Stomach smooth muscle (tissue), 2 donors: ENCODE measurements at regions not wholly inside any gene's neighbourhood (a gene's known extent, or its start where the extent isn't known, plus 50 kb on each side); places are given as distances from the start of the nearest gene placed in this dataset.
"Not testable (repeated sequence)": the region's sequence is repeated elsewhere in the genome, so short reads cannot be mapped to it uniquely, and the experiment has no call there.

Experiments used
- H3K27ac ChIP-seq: one replicate; pipeline ENCODE4 v1.7.0; 2013; ENCODE audit warnings: mild to moderate bottlenecking, low read length, inconsistent platforms
- H3K27me3 ChIP-seq, 2 donors: one replicate each; pipeline ENCODE4 v1.7.0; 2013; ENCODE audit warnings: low read length in 2 of 2; ENCODE audit not compliant: insufficient read depth in 2 of 2, control insufficient read depth in 1 of 2
- H3K36me3 ChIP-seq, 2 donors: one replicate each; pipeline ENCODE4 v1.7.0; 2013; ENCODE audit warnings: low read length in 2 of 2; ENCODE audit not compliant: control insufficient read depth in 2 of 2, insufficient read depth in 2 of 2
- H3K4me1 ChIP-seq: one replicate; pipeline ENCODE4 v1.7.0; 2013; ENCODE audit warnings: low read length; ENCODE audit not compliant: control insufficient read depth, insufficient read depth
- H3K4me3 ChIP-seq, 2 donors: one replicate each; pipeline ENCODE4 v1.7.0; 2013; ENCODE audit warnings: low read length in 2 of 2
- H3K9ac ChIP-seq, 2 donors: one replicate each; pipeline ENCODE4 v1.7.0; 2013; ENCODE audit warnings: low read length in 2 of 2, mild to moderate bottlenecking in 1 of 2
- H3K9me3 ChIP-seq, 2 donors: one replicate each; pipeline ENCODE4 v1.7.0; 2013; ENCODE audit warnings: low read length in 2 of 2; ENCODE audit not compliant: control insufficient read depth in 2 of 2
- donor health status: healthy.
- donor health status: Pancreatic carcinoma.

DNA sequence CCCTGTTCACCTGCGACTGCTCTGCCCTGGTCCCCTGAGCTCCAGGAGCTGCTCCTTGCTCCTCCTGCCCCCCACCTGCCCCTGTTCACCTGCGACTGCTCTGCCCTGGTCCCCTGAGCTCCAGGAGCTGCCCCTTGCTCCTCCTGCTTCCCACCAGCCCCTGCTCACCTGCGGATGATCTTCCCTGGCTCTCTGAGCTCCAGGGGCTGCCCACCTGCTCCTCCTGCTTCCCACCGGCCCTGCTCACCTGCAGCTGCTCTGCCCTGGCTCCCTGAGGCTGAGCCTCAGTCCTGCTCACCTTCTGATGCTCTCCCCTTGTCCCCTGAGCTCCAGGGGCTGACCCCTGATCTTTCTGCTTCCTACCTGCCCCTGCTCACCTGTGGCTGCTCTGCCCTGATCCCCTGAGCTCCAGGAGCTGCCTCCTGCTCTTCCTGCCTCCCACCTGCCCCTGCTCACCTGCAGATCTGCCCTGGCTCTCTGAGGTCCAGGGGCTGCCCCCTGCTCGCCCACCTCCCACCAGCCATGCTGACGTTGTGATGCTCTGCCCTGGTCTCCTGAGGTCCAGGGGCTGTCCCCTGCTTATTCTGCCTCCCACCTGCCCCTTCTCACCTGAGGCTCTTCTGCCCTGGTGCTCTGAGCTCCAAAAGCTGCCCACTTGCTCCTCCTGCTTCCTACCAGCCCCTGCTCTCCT lies 219.2 kb downstream of the TMEM121 start:
- no peak overlapping the region for H3K9ac ChIP-seq
- no peaks in the 10 kb centered on the region for H3K27me3 ChIP-seq
- no peak overlapping the region for H3K4me3 ChIP-seq
- H3K4me1 ChIP-seq: no peaks in the 10 kb centered on the region
- H3K36me3 ChIP-seq: no peaks in the 10 kb centered on the region
- no peak overlapping the region for H3K27ac ChIP-seq
- peaks cover 0 to 4% of the 10 kb centered on the region in 2 donors for H3K9me3 ChIP-seq

DNA sequence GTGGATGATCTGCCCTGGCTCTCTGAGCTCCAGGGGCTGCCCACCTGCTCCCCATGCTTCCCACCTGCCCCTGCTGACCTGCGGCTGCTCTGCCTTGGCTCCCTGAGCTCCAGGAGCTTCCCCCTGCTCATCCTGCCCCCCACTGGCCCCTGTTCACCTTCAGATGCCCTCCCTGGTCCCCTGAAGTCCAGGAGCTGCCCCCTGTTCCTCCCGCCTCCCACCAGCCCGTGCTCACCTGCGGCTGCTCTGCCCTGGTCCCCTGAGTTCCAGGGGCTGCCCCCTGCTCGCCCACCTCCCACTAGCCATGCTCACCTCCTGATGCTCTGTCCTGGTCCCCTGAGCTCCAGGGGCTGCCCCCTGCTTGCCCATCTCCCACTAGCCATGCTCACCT lies 219.7 kb downstream of the TMEM121 start:
- Histone ChIP-seq H3K4me1 (no peaks in the 10 kb centered on the region), H3K4me3 (no peak overlapping the region), H3K27me3 (no peaks in the 10 kb centered on the region), H3K9ac (no peak overlapping the region), H3K36me3 (no peaks in the 10 kb centered on the region), H3K27ac (no peak overlapping the region), H3K9me3 (peaks cover 0 to 4% of the 10 kb centered on the region in 2 donors)

- not testable (repeated sequence) for H3K4me1 ChIP-seq, H3K36me3 ChIP-seq, H3K27ac ChIP-seq, H3K27me3 ChIP-seq, H3K9ac ChIP-seq, H3K4me3 ChIP-seq, H3K9me3 ChIP-seq
Observed at GRCh38 chr14:105746800-105747502, 220.6 kb downstream of the TMEM121 start.

DNA sequence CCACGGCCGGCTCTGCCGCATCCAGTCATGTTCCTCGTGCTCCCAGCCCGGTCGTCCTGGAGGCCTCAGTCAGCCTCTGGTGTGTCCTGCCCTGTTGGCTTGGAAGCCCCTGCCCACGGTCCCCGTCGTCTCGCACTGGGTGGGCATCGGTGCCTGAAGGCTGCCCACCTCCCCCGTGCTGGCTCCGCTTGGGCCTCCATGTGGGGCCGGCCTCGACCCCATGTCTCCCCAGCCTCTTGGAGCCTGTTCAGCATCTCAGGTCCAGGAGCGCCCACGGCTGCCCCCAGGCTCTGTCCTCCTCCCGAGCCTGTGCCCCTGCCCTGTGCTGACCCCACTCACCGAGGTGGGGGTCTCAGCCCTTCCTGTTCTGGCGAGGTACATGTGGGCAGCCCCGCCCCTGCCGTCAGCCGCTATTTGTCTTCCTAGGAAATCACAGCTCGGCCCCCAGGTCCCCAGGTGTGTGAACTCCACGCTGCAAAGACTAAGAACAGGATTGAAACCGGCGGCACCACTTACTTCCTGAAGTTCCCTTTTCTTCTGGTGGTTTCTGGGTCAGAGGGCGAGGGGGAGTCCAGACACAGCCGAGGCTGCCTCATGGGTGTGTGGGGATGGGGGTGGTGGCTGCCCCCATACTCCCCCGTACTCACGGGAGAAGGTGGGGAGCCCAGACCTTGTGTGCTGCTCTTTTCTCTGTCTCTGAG lies 221.3 kb downstream of the TMEM121 start:
- not testable (repeated sequence) for H3K27ac ChIP-seq, H3K9ac ChIP-seq, H3K4me1 ChIP-seq, H3K27me3 ChIP-seq, H3K4me3 ChIP-seq, H3K9me3 ChIP-seq, H3K36me3 ChIP-seq

GRCh38 chr14:105748204-105748578 lies 221.8 kb downstream of the TMEM121 start:
- H3K36me3 ChIP-seq: no peaks in the 10 kb centered on the region
- no peak overlapping the region for H3K4me3 ChIP-seq
- no peaks in the 10 kb centered on the region for H3K4me1 ChIP-seq
- peaks cover 0 to 4% of the 10 kb centered on the region in 2 donors for H3K9me3 ChIP-seq
- no peaks in the 10 kb centered on the region for H3K27me3 ChIP-seq
- no peak overlapping the region for H3K27ac ChIP-seq
- no peak overlapping the region for H3K9ac ChIP-seq

- H3K27me3 ChIP-seq, H3K4me3 ChIP-seq, H3K9ac ChIP-seq, H3K27ac ChIP-seq, H3K36me3 ChIP-seq, H3K4me1 ChIP-seq, H3K9me3 ChIP-seq: not testable (repeated sequence)
Observed at GRCh38 chr14:105748710-105749109, 222.3 kb downstream of the TMEM121 start.

GRCh38 chr14:105749870-105750541 lies 223.6 kb downstream of the TMEM121 start:
- H3K27me3 ChIP-seq, H3K4me1 ChIP-seq, H3K36me3 ChIP-seq, H3K9ac ChIP-seq, H3K27ac ChIP-seq, H3K9me3 ChIP-seq, H3K4me3 ChIP-seq: not testable (repeated sequence)

DNA sequence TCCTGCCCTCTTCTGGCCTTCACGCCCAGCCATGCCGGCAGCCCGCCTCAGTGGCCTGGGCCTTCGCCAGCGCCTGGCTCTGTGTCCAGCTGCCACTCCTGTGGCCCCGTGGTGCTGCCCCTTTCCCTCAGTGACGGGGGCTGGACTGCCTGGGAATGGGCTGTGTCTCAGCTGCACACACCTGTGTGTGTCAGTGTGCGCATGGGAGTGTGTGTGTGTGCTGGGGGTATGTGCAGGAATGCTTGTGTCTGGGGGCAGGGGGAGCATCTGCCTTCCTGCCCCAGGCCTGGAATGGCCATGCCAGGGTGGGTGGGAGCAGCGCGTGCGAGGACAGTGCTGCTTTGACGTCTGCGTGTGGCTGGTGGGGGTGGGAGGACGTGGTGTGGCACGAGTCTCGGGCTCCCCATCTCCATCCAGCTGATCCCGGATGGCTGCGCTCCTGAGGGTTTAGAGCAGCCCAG lies 224.9 kb downstream of the TMEM121 start:
- not testable (repeated sequence) for H3K27ac ChIP-seq, H3K4me1 ChIP-seq, H3K36me3 ChIP-seq, H3K9ac ChIP-seq, H3K27me3 ChIP-seq, H3K4me3 ChIP-seq, H3K9me3 ChIP-seq

- H3K4me1 ChIP-seq: not testable (repeated sequence)
Observed at GRCh38 chr14:105752420-105752819, 226.0 kb downstream of the TMEM121 start.

DNA sequence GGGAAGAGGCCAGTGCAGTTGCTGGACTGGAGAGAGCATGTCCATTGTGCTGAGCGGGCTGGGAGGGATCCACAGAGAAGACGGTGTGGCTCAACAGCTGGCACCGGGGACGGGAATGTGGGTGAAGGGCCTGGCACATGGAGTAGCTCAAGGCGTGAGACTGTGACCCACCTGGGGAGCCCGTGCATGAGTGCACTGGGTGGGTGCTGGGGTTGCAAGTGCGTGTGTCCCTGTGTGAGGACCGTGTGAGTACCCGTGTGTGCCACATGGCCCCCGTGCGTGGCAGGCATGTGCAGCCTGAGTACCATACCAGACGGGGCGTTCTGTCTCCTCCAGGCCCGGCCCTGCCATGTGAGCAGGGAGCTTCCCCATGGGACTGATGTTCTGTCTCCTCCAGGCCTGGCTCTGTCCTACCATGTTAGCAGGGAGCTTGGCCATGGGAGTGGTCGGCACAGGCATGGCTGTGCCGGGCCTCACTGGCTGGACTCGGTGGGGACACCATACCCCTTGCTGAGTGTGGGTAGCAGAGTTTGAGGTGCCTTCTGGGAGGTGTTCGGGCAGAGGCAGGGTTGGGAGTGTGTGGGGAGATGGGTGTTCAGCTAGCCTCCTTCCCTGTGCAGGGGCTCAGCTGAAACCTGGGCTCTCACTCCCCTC lies 234.4 kb downstream of the TMEM121 start:
- Histone ChIP-seq H3K4me3 (no peak overlapping the region), H3K27me3 (no peaks in the 10 kb centered on the region), H3K9ac (no peak overlapping the region), H3K36me3 (no peaks in the 10 kb centered on the region), H3K9me3 (no peaks in the 10 kb centered on the region), H3K27ac (no peak overlapping the region), H3K4me1 (no peaks in the 10 kb centered on the region)

More at GRCh38 chr14:105752420-105752819, 226.0 kb downstream of the TMEM121 start:
- not testable (repeated sequence) for H3K9me3 ChIP-seq, H3K36me3 ChIP-seq, H3K4me3 ChIP-seq, H3K27me3 ChIP-seq, H3K9ac ChIP-seq, H3K27ac ChIP-seq
